ENCODE measurements at regions not wholly inside any gene's neighbourhood (a gene's known extent, or its start where the extent isn't known, plus 50 kb on each side); places are given as distances from the start of the nearest gene placed in this dataset.

- no peak for TF ChIP-seq ZNF449 (tag by site-specific recombination; IDR thresholded peaks at IDR 0.05)
- TF ChIP-seq MEIS1 (CRISPR knock-in tag; IDR thresholded peaks at IDR 0.05; ENCODE audit: borderline replicate concordance): no peak
Measured at GRCh38 chr9:129473523-129474244, 147.2 kb downstream of the C9orf50 start.
